WERI-Rb-1 (cell line): ENCODE measurements at regions not wholly inside any gene's neighbourhood (a gene's known extent, or its start where the extent isn't known, plus 50 kb on each side); places are given as distances from the start of the nearest gene placed in this dataset.

Experiments used
- DNase-seq: peaks from one replicate; pipeline ENCODE4 v3.0.0-alpha.2; 2020
- H3K27ac ChIP-seq: fragments of 250-450 bp; sonication (Bioruptor Pico); 2 replicates; pipeline ENCODE4 v1.5.1; 2020; ENCODE audit warnings: mild to moderate bottlenecking, moderate library complexity
- H3K27me3 ChIP-seq: fragments of 250-450 bp; sonication (Bioruptor Pico); 2 replicates; pipeline ENCODE4 v1.5.1; 2021; ENCODE audit warnings: mild to moderate bottlenecking, low read depth, moderate library complexity; ENCODE audit not compliant: insufficient read depth, severe bottlenecking
- H3K36me3 ChIP-seq: fragments of 250-450 bp; sonication (Bioruptor Pico); 2 replicates; pipeline ENCODE4 v1.5.1; 2020; ENCODE audit warnings: mild to moderate bottlenecking, moderate library complexity
- H3K4me3 ChIP-seq: 2 replicates; pipeline ENCODE4 v1.5.1; 2011; ENCODE audit warnings: low read depth, mild to moderate bottlenecking, control low read depth, low read length
- H3K9me3 ChIP-seq: fragments of 250-450 bp; sonication (Bioruptor Pico); 2 replicates; pipeline ENCODE4 v1.5.1; 2021; ENCODE audit warnings: mild to moderate bottlenecking, moderate library complexity; ENCODE audit not compliant: severe bottlenecking
- TF ChIP-seq, protein P1 (sequence below): IDR thresholded peaks from 2 replicates; pipeline ENCODE4 v1.5.1; 2011; ENCODE audit warnings: low read depth, mild to moderate bottlenecking, control low read depth, inconsistent platforms, low read length

DNA sequence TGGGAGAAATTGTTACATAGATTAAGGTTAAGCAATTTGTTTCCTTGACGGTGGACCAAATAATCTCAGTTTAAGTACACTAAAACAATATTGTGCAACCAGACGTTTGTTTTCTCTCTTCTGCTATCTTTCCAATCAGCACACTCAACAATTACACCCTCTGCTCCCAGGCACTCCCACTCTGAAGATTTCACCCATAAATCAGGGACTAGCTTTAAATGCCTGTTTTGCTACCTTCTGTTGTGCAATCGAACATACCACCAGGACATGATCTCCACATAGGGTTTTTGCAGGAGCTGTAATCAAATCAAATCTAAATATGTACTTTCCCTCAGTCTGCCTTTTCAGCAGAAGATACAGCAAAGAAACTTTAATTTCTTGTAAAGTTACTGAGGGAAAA lies 405.8 kb upstream of the TLE4 start:
- H3K27me3 ChIP-seq = no peaks in the 10 kb centered on the region
- H3K36me3 ChIP-seq = no peaks in the 10 kb centered on the region
- H3K4me3 ChIP-seq = no peak overlapping the region
- DNase-seq = no peak
- TF ChIP-seq, protein P1, sequence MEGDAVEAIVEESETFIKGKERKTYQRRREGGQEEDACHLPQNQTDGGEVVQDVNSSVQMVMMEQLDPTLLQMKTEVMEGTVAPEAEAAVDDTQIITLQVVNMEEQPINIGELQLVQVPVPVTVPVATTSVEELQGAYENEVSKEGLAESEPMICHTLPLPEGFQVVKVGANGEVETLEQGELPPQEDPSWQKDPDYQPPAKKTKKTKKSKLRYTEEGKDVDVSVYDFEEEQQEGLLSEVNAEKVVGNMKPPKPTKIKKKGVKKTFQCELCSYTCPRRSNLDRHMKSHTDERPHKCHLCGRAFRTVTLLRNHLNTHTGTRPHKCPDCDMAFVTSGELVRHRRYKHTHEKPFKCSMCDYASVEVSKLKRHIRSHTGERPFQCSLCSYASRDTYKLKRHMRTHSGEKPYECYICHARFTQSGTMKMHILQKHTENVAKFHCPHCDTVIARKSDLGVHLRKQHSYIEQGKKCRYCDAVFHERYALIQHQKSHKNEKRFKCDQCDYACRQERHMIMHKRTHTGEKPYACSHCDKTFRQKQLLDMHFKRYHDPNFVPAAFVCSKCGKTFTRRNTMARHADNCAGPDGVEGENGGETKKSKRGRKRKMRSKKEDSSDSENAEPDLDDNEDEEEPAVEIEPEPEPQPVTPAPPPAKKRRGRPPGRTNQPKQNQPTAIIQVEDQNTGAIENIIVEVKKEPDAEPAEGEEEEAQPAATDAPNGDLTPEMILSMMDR = no peak
- H3K27ac ChIP-seq = no peak overlapping the region
- no peaks in the 10 kb centered on the region for H3K9me3 ChIP-seq

DNA sequence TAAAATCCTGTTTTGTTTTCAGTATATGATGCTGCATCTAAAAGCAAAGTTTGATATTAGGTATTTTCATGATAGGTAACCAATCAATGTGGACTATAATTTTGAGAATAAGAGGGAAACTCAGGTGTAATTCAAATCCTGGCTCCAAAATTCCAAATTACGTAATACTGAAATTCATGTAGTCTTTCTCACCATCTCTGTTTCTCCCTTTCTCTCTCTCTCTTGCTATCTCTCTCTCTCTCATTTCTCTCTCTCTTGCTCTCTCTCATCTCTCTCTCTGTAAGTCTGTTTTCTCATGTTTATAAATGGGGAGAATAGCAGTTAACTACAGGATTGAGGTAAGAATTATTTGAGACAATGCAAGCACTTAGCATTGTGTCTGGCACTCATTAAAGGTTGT lies 401.1 kb upstream of the TLE4 start:
- Histone ChIP-seq H3K36me3 (no peaks in the 10 kb centered on the region), H3K9me3 (no peaks in the 10 kb centered on the region), H3K4me3 (no peak overlapping the region), H3K27ac (no peak overlapping the region), H3K27me3 (no peaks in the 10 kb centered on the region)
- DNase-seq = no peak
- TF ChIP-seq, protein P1 = no peak

DNA sequence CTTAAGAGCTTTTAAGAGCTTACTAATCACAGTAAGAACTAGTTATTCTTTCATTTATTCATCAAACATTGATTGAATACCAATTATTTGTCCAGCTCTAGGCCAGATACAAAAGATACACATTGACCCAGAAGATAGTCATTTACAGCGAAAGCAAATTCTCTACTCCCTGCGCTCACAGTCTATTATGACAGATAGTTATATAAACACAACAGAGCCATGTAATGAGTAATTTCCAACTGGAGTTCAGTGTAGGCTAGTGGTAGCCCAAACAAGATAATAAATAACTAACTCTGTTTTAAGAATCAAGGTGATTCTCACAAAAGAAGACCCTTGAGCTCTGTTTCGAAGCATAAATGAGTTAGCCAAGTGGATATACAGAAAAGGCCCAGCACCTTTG lies 397.8 kb upstream of the TLE4 start:
- DNase-seq = no peak
- H3K4me3 ChIP-seq = no peak overlapping the region
- TF ChIP-seq, protein P1 = no peak
- no peaks in the 10 kb centered on the region for H3K9me3 ChIP-seq
- H3K27me3 ChIP-seq = no peaks in the 10 kb centered on the region
- H3K36me3 ChIP-seq = no peaks in the 10 kb centered on the region
- H3K27ac ChIP-seq = no peak overlapping the region

DNA sequence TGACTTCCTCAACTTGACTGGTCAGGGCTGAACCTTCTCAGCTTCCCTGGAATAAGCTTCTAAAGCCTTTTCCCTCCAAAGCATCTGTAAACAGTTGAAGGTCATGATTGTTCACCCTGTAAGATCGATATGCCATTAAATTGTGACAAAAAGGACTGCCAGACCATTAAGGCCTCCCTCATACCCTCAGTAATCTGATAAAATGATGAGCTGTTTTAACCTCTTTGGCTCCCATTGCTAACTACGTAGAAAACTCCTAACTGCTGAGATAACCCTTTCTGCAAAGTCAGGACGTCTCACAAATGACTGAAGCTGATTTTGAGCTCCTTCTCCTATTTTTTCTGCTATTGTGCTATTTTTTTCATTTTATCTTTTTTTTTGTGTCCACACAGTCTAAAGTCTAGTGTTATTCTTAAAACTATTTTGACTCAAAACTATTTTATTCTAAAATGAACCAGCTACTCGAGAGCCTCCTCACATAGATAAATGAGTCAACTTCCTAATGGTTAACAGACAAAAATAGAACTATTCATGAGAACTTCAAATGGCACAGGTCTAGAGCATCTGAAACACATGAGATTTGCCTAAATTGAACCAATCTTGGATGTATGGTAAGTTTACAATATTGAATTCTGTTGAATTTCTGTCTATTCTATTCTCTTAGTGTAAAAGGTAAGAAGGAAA lies 395.6 kb upstream of the TLE4 start:
- DNase-seq = no peak
- Histone ChIP-seq H3K4me3 (no peak overlapping the region), H3K36me3 (no peaks in the 10 kb centered on the region), H3K9me3 (no peaks in the 10 kb centered on the region), H3K27ac (no peak overlapping the region), H3K27me3 (no peaks in the 10 kb centered on the region)
- TF ChIP-seq, protein P1 = no peak

DNA sequence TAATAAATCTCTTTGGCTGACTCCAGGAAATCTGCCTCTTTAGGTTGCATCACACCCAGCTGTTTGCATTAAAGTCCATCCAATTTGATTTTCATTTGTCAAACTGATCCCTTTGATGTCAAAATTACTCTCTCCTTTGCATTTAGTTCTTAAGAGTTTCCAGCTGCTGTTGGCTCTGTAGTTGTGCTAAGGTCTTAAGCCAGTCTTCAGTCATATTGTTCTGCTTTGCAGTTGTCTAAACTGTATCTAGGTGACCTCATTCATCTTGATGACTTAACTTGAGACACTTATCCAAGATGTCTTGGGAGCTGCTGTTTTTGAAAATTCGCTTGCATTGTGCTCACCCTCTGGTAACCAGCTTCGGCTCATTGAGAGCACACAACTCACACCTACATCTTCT lies 386.9 kb upstream of the TLE4 start:
- Histone ChIP-seq H3K9me3 (no peaks in the 10 kb centered on the region), H3K36me3 (no peaks in the 10 kb centered on the region), H3K27ac (no peak overlapping the region), H3K27me3 (no peaks in the 10 kb centered on the region), H3K4me3 (no peak overlapping the region)
- DNase-seq = no peak
- TF ChIP-seq, protein P1 = no peak

DNA sequence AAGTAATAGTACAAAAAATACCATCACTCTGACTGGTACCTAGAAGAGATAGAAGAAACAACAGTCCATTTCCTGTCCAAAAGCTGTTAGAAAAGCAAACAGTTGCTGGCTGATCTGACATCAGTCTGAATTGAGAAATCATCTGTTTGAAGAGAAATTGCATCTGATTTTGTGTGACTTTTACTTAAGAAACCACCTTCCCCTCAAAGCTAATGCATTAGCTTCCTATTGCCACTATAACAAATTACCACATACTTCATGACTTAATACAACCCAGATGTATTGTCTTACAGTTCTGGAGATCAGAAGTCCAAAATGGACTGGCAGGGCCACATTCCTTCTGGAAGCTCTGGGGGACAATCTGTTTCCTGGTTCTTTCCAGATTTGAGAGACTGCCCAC lies 385.9 kb upstream of the TLE4 start:
- no peak for DNase-seq
- no peak overlapping the region for H3K4me3 ChIP-seq
- H3K9me3 ChIP-seq = no peaks in the 10 kb centered on the region
- H3K36me3 ChIP-seq = no peaks in the 10 kb centered on the region
- TF ChIP-seq, protein P1 = no peak
- no peaks in the 10 kb centered on the region for H3K27me3 ChIP-seq
- H3K27ac ChIP-seq = no peak overlapping the region
